GM12878 (cell line): ENCODE measurements at regions not wholly inside any gene's neighbourhood (a gene's known extent, or its start where the extent isn't known, plus 50 kb on each side); places are given as distances from the start of the nearest gene placed in this dataset.

Experiments used
- ATAC-seq: fragments of 200-7000 bp; cut with Tn5 transposase; 3 replicates; pipeline ENCODE4 v1.9.1; 2020; ENCODE audit warnings: mild to moderate bottlenecking, moderate library complexity
- BruUV-seq: library from RNA; stranded (reverse); fragments of 400-500 nt; replicated peaks from 2 replicates; lab custom pipeline; 2021; lab: Mats Ljungman, UMichigan
- CTCF ChIA-PET: fragments of 300-600 bp; sonication (Branson Sonifier 250); formaldehyde crosslinking; extraction: SDS; loops from one replicate; lab custom pipeline; 2021; ENCODE audit warnings: inconsistent platforms; lab: Yijun Ruan, JAX
- POLR2A ChIA-PET: fragments of 350-600 bp; formaldehyde crosslinking; extraction: SDS; loops from one replicate; lab custom pipeline; 2021; ENCODE audit warnings: inconsistent platforms; lab: Charles Lee
- RAD21 ChIA-PET: fragments of 300-600 bp; sonication (Branson Sonifier 250); formaldehyde crosslinking; loops from one replicate; lab custom pipeline; 2023; ENCODE audit warnings: antibody characterized with exemption; ENCODE audit not compliant: unreplicated experiment; lab: Charles Lee
- SMC1A ChIA-PET: fragments of 300-600 bp; sonication (Branson Sonifier 250); formaldehyde crosslinking; loops from one replicate; lab custom pipeline; 2023; ENCODE audit not compliant: unreplicated experiment, uncharacterized antibody; lab: Charles Lee
- DNase-seq: peaks from one replicate; pipeline ENCODE4 v3.0.0-alpha.2; 2011; ENCODE audit warnings: low read depth, low spot score
- FAIRE-seq: peaks from 3 replicates; lab custom pipeline; 2011; peaks lifted over from hg19 to GRCh38; lab: Jason Lieb, UNC
- H2AFZ ChIP-seq: 2 replicates; pipeline ENCODE4 v1.6.0; 2011; ENCODE audit warnings: low read depth, low read length, control low read depth; ENCODE audit not compliant: control insufficient read depth
- H3K27ac ChIP-seq: 2 replicates; pipeline ENCODE4 v1.5.1; 2011; ENCODE audit warnings: control low read depth; ENCODE audit not compliant: control insufficient read depth, insufficient read depth
- H3K27me3 ChIP-seq, 2 experiments: replicated peaks in 1 of 2; 2 replicates each; pipeline versions ENCODE4 v1.6.0 to v1.6.1; 2011; ENCODE audit warnings: low read length in 1 of 2; ENCODE audit not compliant: control insufficient read depth in 2 of 2, insufficient read depth in 2 of 2
- H3K36me3 ChIP-seq, 2 experiments: 2 replicates each; pipeline ENCODE4 v1.5.1; 2011; ENCODE audit warnings: low read length in 1 of 2; ENCODE audit not compliant: control insufficient read depth in 2 of 2, insufficient read depth in 2 of 2
- H3K4me1 ChIP-seq: 2 replicates; pipeline ENCODE4 v1.6.1; 2011; ENCODE audit warnings: mild to moderate bottlenecking, low read length, moderate library complexity, mixed read lengths; ENCODE audit not compliant: control insufficient read depth, insufficient read depth
- H3K4me2 ChIP-seq: 2 replicates; pipeline ENCODE4 v1.6.0; 2011; ENCODE audit warnings: control low read depth; ENCODE audit not compliant: control insufficient read depth, insufficient read depth
- H3K4me3 ChIP-seq: fragments of 200-600 bp; sonication (generic); 2 replicates; pipeline ENCODE4 v1.5.1; 2016
- H3K79me2 ChIP-seq: 2 replicates; pipeline ENCODE4 v1.6.0; 2011; ENCODE audit warnings: low read length; ENCODE audit not compliant: control insufficient read depth, insufficient read depth
- H3K9ac ChIP-seq: 2 replicates; pipeline ENCODE4 v1.8.0; 2011; ENCODE audit warnings: low read length, control low read depth, mixed read lengths; ENCODE audit not compliant: control insufficient read depth, insufficient read depth
- H3K9me3 ChIP-seq: replicated peaks from 3 replicates; pipeline ENCODE4 v1.5.1; 2011; ENCODE audit warnings: mild to moderate bottlenecking, low read length; ENCODE audit not compliant: control insufficient read depth, insufficient read depth
- H4K20me1 ChIP-seq: 2 replicates; pipeline ENCODE4 v1.6.0; 2011; ENCODE audit not compliant: control insufficient read depth, insufficient read depth
- EZH2 ChIP-seq: IDR thresholded peaks from 2 replicates; pipeline ENCODE4 v1.6.1; 2012; ENCODE audit warnings: low read depth, mild to moderate bottlenecking, control low read depth, inconsistent platforms, low read length, borderline replicate concordance; ENCODE audit not compliant: control insufficient read depth
- GATAD2B ChIP-seq: fragments of 450-650 bp; conservative IDR thresholded peaks from 2 replicates; pipeline ENCODE4 v1.6.1; 2017; ENCODE audit warnings: low read depth, mild to moderate bottlenecking, moderate library complexity
- IRF5 ChIP-seq: fragments of 450-650 bp; IDR thresholded peaks from 2 replicates; pipeline ENCODE4 v1.6.1; 2017; ENCODE audit warnings: borderline replicate concordance
- MYB ChIP-seq: fragments of 150-350 bp; IDR thresholded peaks from 2 replicates; pipeline ENCODE4 v1.6.1; 2014; ENCODE audit warnings: mild to moderate bottlenecking, low read depth, low read length, borderline replicate concordance
- PAX8 ChIP-seq: fragments of 450-650 bp; IDR thresholded peaks from 2 replicates; pipeline ENCODE4 v1.6.1; 2017; ENCODE audit warnings: mild to moderate bottlenecking, moderate library complexity
- PKNOX1 ChIP-seq: fragments of 450-650 bp; IDR thresholded peaks from 2 replicates; pipeline ENCODE4 v1.6.1; 2016; ENCODE audit warnings: mild to moderate bottlenecking
- RAD21 ChIP-seq: IDR thresholded peaks from 2 replicates; pipeline ENCODE4 v1.6.1; 2011; ENCODE audit warnings: mild to moderate bottlenecking, low read depth, low read length, moderate library complexity; ENCODE audit not compliant: insufficient read depth
- RELB ChIP-seq: fragments of 450-650 bp; IDR thresholded peaks from 2 replicates; pipeline ENCODE4 v1.6.1; 2017; ENCODE audit warnings: low read depth, mild to moderate bottlenecking, moderate library complexity
- STAT1 ChIP-seq: fragments of 450-650 bp; conservative IDR thresholded peaks from 2 replicates; pipeline ENCODE4 v1.6.1; 2014; ENCODE audit warnings: antibody characterized with exemption, mild to moderate bottlenecking
- ZBTB4 ChIP-seq: fragments of 450-650 bp; formaldehyde crosslinking; IDR thresholded peaks from 2 replicates; pipeline ENCODE4 v1.4.0; 2022; ENCODE audit warnings: mild to moderate bottlenecking, moderate library complexity
- in situ Hi-C: fragments of 300-500 bp; cut with MboI; formaldehyde crosslinking; loops from 9 replicates; pipeline ENCODE4 v1.14.3; 2018; ENCODE audit warnings: mixed read lengths
- intact Hi-C: fragments of 100-400 bp; cut with micrococcal nuclease; formaldehyde crosslinking; loops from one replicate; pipeline ENCODE4 v1.14.2; 2022; ENCODE audit not compliant: unreplicated experiment

- TF ChIP-seq ZBTB4 = no peak
- no peak for TF ChIP-seq RELB
- no peak for TF ChIP-seq STAT1
Measured at GRCh38 chr1:239786464-239786863, 305.2 kb upstream of the FMN2 start (continued).

GRCh38 chr1:239792157-239792556, 299.5 kb upstream of the FMN2 start:
- no peak for FAIRE-seq
- intact Hi-C loops = no loop called here
- POLR2A ChIA-PET = no interaction called here

More at GRCh38 chr1:239792157-239792556, 299.5 kb upstream of the FMN2 start:
- Histone ChIP-seq H3K9me3 (no peaks in the 10 kb centered on the region), H3K27ac (no peak overlapping the region), H3K4me2 (no peak overlapping the region), H3K27me3 (no peaks in the 10 kb centered on the region), H3K4me1 (no peaks in the 10 kb centered on the region), H3K36me3 (no peaks in the 10 kb centered on the region), H3K4me3 (no peak overlapping the region), H3K9ac (no peak overlapping the region), H2AFZ (no peak overlapping the region), H3K79me2 (no peaks in the 10 kb centered on the region), H4K20me1 (no peaks in the 10 kb centered on the region)
- CTCF ChIA-PET = no interaction called here
- in situ Hi-C loops = no loop called here
- RAD21 ChIA-PET = no interaction called here
- BruUV-seq = no TSS peak
- SMC1A ChIA-PET = no interaction called here
- ATAC-seq = no peak
- DNase-seq = no peak
- TF ChIP-seq IRF5 (no peak), MYB (no peak), PKNOX1 (no peak), RAD21 (no peak), PAX8 (no peak), GATAD2B (no peak), EZH2 (no peak)
